ENCODE measurements at regions not wholly inside any gene's neighbourhood (a gene's known extent, or its start where the extent isn't known, plus 50 kb on each side); places are given as distances from the start of the nearest gene placed in this dataset.

GRCh38 chr5:1725641-1726468 lies 73.8 kb downstream of the MRPL36 start:
- Histone ChIP-seq H3K4me2 (ENCODE audit: low read depth, low read length) (no peak overlapping the region), H3K9me3 (ENCODE audit: low read length) (no peaks in the 10 kb centered on the region), H3K4me1 (ENCODE audit: insufficient read depth, low read length) (no peaks in the 10 kb centered on the region), H4K20me1 (ENCODE audit: insufficient read depth, low read length) (no peaks in the 10 kb centered on the region), H3K9ac (ENCODE audit: insufficient read depth, low read depth, low read length) (no peak overlapping the region), H2AFZ (ENCODE audit: low read length) (no peak overlapping the region), H3K27ac (ENCODE audit: extremely low read length, insufficient read depth, low read length) (no peak overlapping the region), H3K36me3 (replicated peaks in 1 of 2; ENCODE audit: control insufficient read depth in 1 of 2, insufficient read depth in 2 of 2, low read length in 2 of 2) (no peaks in the 10 kb centered on the region), H3K4me3 (replicated peaks in 1 of 3; ENCODE audit: insufficient read depth in 1 of 3, low read depth in 2 of 3, low read length in 3 of 3) (peak overlapping the region in 1 of 3 experiments; percentile 23; a peak in 1 of 6 replicates), H3K27me3 (ENCODE audit: control insufficient read depth in 1 of 2, insufficient read depth in 2 of 2, low read length in 2 of 2) (peaks cover 10 to 63% of the 10 kb centered on the region in 2 experiments), H3K79me2 (ENCODE audit: insufficient read depth, low read length) (no peaks in the 10 kb centered on the region)
- no peak for DNase-seq (ENCODE audit: low spot score)
- POLR2A ChIA-PET, result no interaction called here
- no peak for ATAC-seq
- intact Hi-C loops (cut with micrococcal nuclease; ENCODE audit: unreplicated experiment) (no loop called here), in situ Hi-C loops (cut with HindIII; ENCODE audit: extremely low pct_ligation_motif_present, low pct_unique_long_range_greater_than_20kb) (no loop called here)
- BruUV-seq (replicated peaks), result no TSS peak
- no peak for FAIRE-seq
- CTCF ChIA-PET (ENCODE audit: low intra/inter-chr PET ratio, low total read pairs), result no interaction called here
- 60% methylated on average over 27 of the region's 41 CpGs for WGBS (ENCODE audit: low lambda C conversion rate)
- TF ChIP-seq NKX3-1 (CRISPR knock-in tag; IDR thresholded peaks at IDR 0.05) (no peak), CENPT (CRISPR knock-in tag; IDR thresholded peaks at IDR 0.05; ENCODE audit: low read depth) (no peak), CREBL2 (CRISPR knock-in tag; IDR thresholded peaks at IDR 0.05; ENCODE audit: borderline replicate concordance) (no peak), ZNF776 (CRISPR knock-in tag; IDR thresholded peaks at IDR 0.05) (no peak), PLRG1 (conservative IDR thresholded peaks at IDR 0.05) (no peak), PHF5A (CRISPR knock-in tag; IDR thresholded peaks at IDR 0.05; ENCODE audit: low read depth, unreplicated experiment) (no peak), ZNF253 (CRISPR knock-in tag; IDR thresholded peaks at IDR 0.05; ENCODE audit: borderline replicate concordance) (no peak), DBP (CRISPR knock-in tag; IDR thresholded peaks at IDR 0.05; ENCODE audit: not compliant biosample characterization) (no peak), ZNF280D (CRISPR knock-in tag; IDR thresholded peaks at IDR 0.05) (no peak), NFYC (CRISPR knock-in tag; IDR thresholded peaks at IDR 0.05) (no peak)
- TF ChIP-seq, protein P1, sequence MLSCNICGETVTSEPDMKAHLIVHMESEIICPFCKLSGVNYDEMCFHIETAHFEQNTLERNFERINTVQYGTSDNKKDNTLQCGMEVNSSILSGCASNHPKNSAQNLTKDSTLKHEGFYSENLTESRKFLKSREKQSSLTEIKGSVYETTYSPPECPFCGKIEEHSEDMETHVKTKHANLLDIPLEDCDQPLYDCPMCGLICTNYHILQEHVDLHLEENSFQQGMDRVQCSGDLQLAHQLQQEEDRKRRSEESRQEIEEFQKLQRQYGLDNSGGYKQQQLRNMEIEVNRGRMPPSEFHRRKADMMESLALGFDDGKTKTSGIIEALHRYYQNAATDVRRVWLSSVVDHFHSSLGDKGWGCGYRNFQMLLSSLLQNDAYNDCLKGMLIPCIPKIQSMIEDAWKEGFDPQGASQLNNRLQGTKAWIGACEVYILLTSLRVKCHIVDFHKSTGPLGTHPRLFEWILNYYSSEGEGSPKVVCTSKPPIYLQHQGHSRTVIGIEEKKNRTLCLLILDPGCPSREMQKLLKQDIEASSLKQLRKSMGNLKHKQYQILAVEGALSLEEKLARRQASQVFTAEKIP (CRISPR knock-in tag; IDR thresholded peaks at IDR 0.05; ENCODE audit: borderline replicate concordance), result no peak
- TF ChIP-seq, protein P2, sequence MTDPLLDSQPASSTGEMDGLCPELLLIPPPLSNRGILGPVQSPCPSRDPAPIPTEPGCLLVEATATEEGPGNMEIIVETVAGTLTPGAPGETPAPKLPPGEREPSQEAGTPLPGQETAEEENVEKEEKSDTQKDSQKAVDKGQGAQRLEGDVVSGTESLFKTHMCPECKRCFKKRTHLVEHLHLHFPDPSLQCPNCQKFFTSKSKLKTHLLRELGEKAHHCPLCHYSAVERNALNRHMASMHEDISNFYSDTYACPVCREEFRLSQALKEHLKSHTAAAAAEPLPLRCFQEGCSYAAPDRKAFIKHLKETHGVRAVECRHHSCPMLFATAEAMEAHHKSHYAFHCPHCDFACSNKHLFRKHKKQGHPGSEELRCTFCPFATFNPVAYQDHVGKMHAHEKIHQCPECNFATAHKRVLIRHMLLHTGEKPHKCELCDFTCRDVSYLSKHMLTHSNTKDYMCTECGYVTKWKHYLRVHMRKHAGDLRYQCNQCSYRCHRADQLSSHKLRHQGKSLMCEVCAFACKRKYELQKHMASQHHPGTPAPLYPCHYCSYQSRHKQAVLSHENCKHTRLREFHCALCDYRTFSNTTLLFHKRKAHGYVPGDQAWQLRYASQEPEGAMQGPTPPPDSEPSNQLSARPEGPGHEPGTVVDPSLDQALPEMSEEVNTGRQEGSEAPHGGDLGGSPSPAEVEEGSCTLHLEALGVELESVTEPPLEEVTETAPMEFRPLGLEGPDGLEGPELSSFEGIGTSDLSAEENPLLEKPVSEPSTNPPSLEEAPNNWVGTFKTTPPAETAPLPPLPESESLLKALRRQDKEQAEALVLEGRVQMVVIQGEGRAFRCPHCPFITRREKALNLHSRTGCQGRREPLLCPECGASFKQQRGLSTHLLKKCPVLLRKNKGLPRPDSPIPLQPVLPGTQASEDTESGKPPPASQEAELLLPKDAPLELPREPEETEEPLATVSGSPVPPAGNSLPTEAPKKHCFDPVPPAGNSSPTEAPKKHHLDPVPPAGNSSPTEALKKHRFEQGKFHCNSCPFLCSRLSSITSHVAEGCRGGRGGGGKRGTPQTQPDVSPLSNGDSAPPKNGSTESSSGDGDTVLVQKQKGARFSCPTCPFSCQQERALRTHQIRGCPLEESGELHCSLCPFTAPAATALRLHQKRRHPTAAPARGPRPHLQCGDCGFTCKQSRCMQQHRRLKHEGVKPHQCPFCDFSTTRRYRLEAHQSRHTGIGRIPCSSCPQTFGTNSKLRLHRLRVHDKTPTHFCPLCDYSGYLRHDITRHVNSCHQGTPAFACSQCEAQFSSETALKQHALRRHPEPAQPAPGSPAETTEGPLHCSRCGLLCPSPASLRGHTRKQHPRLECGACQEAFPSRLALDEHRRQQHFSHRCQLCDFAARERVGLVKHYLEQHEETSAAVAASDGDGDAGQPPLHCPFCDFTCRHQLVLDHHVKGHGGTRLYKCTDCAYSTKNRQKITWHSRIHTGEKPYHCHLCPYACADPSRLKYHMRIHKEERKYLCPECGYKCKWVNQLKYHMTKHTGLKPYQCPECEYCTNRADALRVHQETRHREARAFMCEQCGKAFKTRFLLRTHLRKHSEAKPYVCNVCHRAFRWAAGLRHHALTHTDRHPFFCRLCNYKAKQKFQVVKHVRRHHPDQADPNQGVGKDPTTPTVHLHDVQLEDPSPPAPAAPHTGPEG (CRISPR knock-in tag; IDR thresholded peaks at IDR 0.05), result no peak

All from HepG2 (cell line).